ENCODE measurements at regions not wholly inside any gene's neighbourhood (a gene's known extent, or its start where the extent isn't known, plus 50 kb on each side); places are given as distances from the start of the nearest gene placed in this dataset.
"Not testable (repeated sequence)": the region's sequence is repeated elsewhere in the genome, so short reads cannot be mapped to it uniquely, and the experiment has no call there.

- no peak for DNase-seq
Measured at GRCh38 chr6:130716466-130716865, 110.7 kb upstream of the SMLR1 start.

- no peak for DNase-seq
Measured at GRCh38 chr6:130717657-130718056, 109.5 kb upstream of the SMLR1 start.

DNA sequence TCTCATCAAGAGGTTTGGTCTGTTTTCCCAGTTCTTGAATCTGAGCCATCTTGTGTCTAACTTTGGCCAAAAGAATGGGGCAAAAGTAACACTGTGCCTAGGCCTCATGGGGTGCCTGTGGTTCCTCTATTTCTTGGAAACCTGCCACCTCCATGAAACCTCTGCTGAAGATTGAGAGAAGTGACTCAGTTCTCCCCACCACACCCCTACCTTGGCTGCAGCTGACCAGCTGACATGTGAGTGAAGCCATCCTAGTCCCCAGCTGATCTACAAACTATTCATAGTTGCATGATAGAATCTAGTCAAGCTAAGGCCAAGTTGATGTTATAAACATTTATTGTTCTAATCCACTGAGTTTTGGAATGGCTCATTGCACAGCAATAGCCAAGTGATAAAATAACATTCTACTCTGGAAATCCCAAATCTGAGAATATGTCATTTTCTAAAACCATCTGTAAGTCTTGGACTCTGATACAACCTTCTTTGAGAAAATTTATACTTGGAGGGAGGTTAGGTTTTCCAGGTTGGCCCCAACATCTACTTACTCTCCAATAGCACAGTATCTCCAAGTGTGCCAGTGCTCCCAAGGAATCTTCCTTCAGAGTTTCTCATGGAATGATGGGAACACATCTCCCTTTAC lies 107.0 kb upstream of the SMLR1 start:
- DNase-seq, result no peak

- no peak for DNase-seq
Measured at GRCh38 chr6:130724089-130724488, 103.1 kb upstream of the SMLR1 start.

DNA sequence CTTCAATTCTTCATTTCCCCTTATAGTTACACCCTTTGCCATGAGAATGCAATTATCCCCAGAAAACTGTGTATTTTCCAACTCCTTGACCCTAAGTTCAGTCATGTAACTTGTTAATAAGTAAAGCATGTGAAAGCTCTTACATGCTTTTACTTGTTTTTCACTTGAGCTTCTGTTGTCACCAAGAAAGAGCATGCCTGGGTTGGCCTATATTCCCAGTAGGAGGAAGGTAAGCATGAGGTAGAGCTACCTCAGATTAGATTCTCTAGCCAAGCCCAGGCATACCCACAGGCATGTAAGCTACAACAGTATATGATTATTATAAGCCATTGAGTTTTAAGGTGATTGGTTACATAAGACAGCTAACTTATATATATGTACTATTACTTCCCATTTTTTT lies 101.7 kb upstream of the SMLR1 start:
- DNase-seq, result no peak

DNA sequence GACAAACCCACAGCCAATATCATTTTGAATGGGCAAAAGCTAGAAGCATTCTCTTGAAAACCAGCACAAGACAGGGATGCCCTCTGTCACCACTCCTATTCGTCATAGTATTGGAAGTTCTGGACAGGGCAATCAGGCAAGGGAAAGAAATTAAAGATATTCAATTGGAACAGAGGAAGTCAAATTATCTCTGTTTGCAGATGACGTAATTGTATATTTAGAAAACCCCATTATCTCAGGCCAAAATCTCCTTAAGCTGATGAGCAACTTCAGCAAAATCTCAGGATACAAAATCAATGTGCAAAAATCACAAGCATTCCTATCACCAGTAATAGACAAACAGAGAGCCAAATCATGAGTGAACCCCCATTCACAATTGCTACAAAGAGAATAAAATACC lies 99.1 kb upstream of the SMLR1 start:
- DNase-seq, result not testable (repeated sequence)

GRCh38 chr6:130730600-130730999 lies 96.6 kb upstream of the SMLR1 start:
- DNase-seq, result no peak

DNA sequence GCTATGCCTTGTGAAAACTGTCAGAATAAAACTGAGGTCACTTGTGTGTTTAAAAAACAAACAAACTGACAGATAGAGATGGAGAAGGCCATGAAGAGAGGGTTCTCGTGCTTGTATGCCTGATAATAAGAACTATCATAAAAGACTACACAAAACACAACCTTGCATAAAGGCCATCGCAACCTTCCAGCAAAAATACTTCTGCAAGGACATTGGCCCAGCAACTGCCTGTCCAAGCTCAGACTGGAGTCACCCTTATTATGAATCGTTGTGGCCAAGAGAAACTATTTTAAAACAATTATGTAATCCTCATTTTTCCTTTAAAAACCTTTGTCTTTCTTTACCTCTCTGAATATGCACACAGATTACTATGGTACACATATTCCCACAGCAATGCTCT lies 93.0 kb upstream of the SMLR1 start:
- DNase-seq, result no peak

- no peak for DNase-seq
Measured at GRCh38 chr6:130740308-130740707, 86.9 kb upstream of the SMLR1 start.

DNA sequence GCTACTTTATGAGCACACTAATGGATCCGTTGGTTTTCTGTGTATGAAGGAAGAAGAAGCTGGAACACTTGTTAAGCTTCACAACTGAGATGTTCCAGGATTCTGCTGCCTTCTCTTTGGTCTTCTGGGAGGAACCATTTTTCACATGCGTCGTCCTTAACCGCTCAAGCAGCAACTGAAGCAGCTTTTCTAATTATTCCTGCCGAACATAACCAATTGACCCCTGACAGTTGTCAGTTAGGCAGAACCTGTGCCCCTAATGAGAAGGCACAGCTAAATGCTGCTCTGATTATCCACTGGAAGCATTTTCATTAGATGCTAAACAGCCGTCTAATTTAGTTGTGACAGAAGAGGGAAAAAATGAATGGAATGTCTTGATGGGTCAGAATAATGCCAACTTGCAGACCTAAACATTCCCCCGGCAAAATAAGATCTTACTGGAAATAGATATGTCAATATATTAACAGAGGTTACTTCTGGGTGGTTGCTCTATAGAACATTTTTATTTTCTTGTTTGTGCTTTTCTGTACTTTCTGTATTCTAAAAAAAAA lies 85.0 kb upstream of the SMLR1 start:
- DNase-seq, result no peak

DNA sequence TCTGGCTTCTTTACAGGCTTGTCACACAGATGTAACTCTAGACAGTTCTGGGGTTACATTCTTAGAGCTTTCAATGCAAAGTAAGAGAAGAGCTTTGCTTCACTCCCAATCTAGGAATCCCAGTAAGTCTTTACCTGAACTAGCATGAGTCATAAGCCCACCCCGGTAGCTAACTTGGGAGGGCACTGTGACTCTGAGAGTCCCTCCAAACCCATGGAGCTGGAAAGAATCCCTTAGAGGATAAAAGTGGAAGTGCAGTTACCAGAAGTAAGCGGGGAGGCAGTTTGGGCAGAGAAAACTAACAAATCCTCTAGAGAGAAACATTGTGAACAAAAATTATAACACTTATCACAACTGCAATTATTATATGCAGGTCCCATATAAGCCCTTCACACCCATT lies 84.0 kb upstream of the SMLR1 start:
- DNase-seq, result no peak

- no peak for DNase-seq
Measured at GRCh38 chr6:130744576-130745366, 82.4 kb upstream of the SMLR1 start.

- no peak for DNase-seq
Measured at GRCh38 chr6:130748041-130748440, 79.2 kb upstream of the SMLR1 start.

DNA sequence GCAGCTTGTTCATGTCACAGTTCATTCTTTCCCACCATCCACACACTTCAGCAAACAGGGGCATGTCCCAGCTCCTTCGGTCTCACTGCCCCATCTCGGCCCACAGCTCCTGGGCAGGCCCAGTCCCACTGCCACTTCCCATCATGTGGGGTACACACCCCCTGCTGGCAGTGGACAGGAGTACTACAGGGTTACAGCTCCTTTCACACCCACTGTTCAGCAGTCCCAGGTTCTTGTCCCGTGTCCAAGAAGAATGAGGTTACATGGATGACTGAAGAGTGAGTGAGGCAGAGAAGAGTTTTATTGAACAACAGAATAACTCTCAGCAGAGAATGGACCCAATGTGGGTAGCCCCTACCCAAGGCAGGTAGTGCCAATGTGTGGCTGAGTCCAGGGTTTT lies 77.8 kb upstream of the SMLR1 start:
- DNase-seq, result no peak

GRCh38 chr6:130752267-130752666 lies 74.9 kb upstream of the SMLR1 start:
- DNase-seq, result no peak

GRCh38 chr6:130754786-130755367 lies 72.3 kb upstream of the SMLR1 start:
- DNase-seq, result no peak

DNA sequence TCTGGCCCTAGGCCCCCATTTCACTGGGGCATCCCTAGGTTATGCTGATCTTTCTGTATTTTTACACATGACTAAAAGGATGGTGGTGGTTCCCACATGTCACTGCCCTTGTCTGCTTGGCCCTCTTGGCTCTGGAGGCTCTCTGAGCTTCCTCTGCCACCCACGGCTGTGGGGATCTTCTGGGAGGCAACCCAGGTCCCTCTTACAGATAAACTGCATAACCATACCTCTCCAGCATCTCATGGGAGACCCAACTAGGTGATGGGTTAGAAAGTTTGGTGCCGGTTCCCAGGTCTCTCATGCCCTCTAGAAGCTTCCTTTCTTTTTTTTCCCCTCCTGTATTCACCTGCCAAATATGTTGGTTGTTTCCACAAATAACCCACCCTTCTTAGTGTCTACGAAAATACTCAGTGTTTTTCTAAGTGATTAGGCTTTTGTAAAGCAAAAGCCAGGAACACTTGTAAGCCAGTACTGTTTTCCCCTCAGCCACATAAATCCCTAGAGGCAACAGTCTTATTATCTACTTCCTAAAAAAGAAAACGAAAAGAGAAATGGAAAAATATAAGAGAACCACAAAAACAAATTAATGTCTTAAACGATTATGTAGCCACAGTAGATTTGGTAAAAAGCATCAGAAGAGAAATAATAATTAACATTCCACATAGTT lies 71.7 kb upstream of the SMLR1 start:
- no peak for DNase-seq

DNA sequence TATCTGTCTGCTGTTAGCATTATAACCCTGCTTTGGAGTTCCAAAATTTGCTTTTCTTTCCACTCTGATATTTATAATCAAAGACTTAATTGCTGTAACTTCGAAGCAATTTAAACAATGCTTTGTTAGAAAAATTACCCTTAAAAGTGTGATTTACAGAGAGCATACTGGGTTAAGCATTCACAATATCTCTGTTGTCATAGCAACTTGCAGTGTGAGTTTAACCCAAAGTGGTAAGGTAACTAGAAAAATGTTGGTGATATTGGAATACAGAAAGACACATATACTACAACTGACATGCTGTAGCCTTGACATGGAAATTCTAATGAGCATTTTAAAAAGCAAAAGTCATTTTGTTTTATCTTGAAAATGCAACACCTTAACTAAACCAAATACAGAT lies 70.4 kb upstream of the SMLR1 start:
- DNase-seq, result no peak

DNA sequence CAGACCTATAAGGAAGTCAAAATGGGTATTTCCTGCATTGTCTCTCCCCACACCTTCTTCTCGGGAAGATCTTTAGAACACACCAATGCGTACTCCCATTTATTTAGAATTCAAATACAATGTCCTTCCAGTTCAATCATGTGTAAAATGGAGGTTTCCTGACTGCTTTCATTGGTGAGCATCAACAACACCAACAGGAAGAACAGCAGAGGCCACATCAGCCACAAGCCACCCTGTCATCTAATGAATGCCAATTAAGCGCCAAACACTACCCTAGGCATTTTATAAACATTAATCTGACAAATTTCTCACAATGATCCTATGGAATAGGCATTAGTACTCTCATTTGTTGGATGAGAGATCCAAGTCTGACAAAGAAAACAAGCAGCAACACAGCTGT lies 68.4 kb upstream of the SMLR1 start:
- no peak for DNase-seq

GRCh38 chr6:130760006-130760405 lies 67.2 kb upstream of the SMLR1 start:
- no peak for DNase-seq

DNA sequence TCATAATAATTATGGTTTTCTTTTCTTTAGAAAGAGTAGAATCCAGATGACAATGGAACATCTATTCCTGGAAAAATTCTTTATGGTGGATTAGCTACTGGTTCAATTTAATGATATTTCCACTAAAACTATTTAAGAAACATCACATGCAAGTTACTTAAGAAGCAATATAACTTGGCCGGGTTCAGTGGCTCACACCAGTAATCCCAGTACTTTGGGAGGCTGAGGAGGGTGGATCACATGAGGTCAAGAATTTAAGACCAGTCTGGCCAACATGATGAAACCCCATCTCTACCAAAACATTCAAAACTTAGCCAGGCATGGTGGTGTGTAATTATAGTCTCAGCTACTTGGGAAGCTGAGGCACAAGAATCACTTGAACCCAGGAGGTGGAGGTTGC lies 65.9 kb upstream of the SMLR1 start:
- no peak for DNase-seq

- DNase-seq, result no peak
Measured at GRCh38 chr6:130765181-130765727, 62.0 kb upstream of the SMLR1 start.

All from occipital lobe (tissue), 1 donor.